ENCODE measurements at regions not wholly inside any gene's neighbourhood (a gene's known extent, or its start where the extent isn't known, plus 50 kb on each side); places are given as distances from the start of the nearest gene placed in this dataset.
"Not testable (repeated sequence)": the region's sequence is repeated elsewhere in the genome, so short reads cannot be mapped to it uniquely, and the experiment has no call there.

- no peak for DNase-seq
Observed at GRCh38 chr5:42089705-42090104, 164.6 kb downstream of the FBXO4 start.

- no peak for DNase-seq
Observed at GRCh38 chr5:42090162-42090561, 165.1 kb downstream of the FBXO4 start.

DNA sequence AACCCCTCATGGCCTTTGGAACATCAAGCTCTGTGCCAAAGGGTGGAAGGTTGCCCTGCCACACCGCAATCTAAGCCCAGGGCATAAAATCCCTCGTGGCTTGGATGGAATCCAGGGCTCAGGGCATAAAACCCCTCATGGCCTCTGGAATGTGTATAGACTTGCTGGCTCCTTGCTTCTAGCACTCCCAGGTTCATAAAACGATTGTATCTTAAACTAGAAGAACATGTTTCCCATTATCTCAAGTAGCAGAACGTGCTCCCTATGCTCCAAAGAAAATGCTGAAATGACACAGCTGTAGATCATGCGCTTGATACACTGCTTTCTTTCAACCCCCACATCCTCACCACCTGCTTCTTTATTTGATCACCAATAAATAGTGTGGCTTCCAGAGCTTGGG is 174.8 kb downstream of the FBXO4 start:
- DNase-seq: not testable (repeated sequence)

GRCh38 chr5:42108468-42108867 is 183.4 kb downstream of the FBXO4 start:
- no peak for DNase-seq

- DNase-seq: no peak
Observed at GRCh38 chr5:42109006-42109572, 184.0 kb downstream of the FBXO4 start.

DNA sequence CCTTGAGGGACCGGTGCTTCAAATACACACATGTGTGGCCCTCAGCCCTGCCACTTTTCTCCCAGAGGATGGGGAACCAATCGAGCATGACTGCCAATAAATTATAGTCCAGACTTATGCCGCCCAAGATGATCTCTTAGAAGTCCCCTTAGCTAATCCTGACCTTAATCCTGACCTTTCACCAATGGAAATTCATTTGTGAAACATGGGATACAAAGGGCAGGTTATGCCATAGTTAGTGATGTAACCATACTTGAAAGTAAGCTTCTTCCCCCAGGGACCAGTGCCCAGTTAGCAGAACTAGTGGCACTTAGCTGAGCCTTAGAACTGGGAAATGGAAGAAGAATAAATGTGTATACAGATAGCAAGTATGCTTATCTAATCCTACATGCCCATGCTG is 190.6 kb downstream of the FBXO4 start:
- not testable (repeated sequence) for DNase-seq

DNA sequence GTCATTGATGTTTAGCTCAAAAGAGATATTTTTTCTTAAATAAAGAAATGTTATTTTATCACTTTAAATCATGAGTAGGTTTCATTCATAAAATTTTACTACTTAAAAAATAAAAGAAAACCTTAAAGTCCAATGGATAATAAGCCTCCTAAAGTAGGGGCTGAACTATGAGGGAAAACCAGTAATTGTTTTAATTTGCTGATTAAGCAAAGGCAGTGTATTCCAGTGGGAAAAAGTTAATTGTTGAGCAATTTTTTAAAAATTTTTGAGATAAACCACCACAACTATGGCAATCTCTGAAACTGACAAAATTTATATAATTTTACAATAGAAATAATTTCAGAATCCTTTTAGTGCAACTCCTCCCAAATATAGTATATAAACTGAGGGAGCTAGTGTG is 195.0 kb downstream of the FBXO4 start:
- no peak for DNase-seq

GRCh38 chr5:42121401-42121800 is 196.3 kb downstream of the FBXO4 start:
- no peak for DNase-seq

GRCh38 chr5:42131081-42131480 is 206.0 kb downstream of the FBXO4 start:
- no peak for DNase-seq

DNA sequence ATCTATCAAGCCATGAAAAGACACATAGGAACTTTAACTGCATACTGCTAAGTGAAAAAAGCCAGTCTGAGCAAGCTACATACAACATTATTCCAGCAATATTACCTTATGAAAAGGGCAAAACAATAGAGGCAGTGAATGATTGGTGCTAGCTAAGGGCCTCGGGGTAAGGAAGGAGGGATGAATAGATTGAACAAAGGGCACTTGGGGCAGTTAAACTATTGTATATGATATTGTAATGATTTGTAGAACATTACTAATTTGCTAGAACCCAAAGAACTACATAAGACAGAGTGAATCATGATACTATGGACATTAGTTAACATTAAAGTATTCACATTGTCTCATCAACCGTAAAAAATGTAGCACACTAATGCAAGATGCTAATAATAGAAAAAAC is 218.3 kb downstream of the FBXO4 start:
- no peak for DNase-seq

GRCh38 chr5:42148813-42149212 is 223.7 kb downstream of the FBXO4 start:
- DNase-seq: no peak

DNA sequence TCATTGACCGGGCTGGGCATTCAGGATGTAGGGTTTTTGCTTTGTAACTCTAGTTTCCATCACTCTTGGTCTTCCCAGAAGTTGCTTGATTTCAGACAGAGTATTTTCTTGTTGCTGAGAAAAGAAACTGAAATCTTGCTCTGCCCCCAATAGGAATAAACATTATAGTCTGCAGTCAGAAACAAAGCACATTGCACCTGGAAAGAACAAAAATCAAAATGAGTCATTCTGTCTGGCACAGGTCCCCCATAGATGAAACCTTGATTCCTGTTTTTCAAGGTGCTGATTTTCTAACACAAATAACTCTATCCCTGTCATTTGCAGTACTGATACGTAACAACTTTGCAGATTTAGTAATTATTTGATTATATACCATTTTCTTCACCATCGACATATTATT is 232.1 kb downstream of the FBXO4 start:
- DNase-seq: no peak

DNA sequence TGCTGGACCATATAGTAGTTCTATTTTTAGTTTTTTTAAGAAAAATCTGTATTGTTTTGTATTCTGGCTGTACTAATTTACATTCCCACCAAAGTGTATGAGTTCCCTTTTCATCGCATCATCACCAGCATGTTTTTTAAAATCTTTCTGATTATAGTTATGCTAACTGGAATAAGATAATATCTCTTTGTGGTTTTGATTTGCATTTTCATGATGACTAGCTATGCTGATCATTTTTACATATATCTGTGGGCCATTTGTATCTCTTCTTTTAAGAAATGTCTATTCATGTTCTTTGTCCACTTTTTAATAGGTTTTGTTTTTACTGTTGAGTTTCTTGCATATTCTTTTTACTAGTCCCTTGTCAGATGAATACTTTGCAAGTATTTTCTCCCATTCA is 238.0 kb downstream of the FBXO4 start:
- DNase-seq: no peak

- no peak for DNase-seq
Observed at GRCh38 chr5:42168091-42168670, 243.1 kb downstream of the FBXO4 start.

GRCh38 chr5:42176118-42176517 is 247.1 kb upstream of the GHR start:
- DNase-seq: not testable (repeated sequence)

- not testable (repeated sequence) for DNase-seq
Observed at GRCh38 chr5:42179843-42180242, 243.4 kb upstream of the GHR start.

DNA sequence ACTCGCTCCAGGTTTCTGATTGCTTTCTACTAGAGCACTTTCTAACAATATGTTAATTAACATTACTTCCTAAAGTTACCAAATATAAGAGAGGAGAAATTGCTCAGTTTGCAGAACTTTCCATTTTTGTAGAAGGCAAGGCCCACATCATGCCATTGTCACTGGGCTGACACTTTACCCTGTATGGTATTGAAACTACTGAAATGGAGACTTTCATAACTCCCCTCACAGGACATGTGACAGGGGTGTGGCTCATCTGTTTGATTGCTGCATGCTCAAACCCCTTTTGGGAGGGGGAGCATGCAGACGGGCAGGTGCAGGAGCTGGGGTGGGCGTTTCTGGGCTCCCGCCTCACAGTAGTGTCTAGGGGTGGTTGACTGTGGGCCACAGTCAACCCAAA is 206.3 kb upstream of the GHR start:
- no peak for DNase-seq

DNA sequence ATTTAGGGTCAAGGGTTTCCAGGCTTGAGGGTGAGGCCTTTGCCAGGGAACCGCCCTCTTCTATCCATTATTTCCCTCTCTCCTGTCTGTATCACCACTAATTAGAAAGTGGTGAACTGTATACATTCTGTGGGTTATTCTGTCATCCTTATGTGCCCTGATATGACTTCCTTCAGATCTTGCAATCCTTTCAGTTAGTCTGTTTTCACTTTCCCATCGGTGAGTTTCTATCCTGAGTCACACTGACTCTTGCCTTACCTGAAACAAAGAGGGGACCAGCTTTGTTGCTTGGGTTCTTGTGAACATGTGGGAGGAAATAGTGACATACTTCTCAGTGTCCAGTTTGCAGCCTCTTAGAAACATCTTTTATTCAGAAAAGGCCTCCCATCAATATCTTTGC is 205.4 kb upstream of the GHR start:
- no peak for DNase-seq

DNA sequence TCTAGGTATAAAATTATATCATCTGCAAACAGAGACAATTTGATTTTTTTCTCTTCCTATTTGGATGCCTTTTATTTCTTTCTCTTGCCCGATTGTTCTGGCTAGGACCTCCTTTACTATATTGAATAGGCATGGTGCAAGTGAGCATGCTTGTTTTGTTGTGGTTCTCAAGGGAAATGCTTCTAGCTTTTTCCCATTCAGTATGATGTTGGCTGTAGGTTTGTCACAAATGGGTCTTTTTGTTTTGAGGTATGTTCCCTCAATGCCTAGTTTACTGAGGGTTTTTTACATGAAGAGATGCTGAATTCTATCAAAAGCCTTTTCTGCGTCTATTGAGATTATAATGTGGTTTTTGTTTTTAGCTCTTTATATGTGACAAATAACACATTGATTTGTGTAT is 198.2 kb upstream of the GHR start:
- no peak for DNase-seq

DNA sequence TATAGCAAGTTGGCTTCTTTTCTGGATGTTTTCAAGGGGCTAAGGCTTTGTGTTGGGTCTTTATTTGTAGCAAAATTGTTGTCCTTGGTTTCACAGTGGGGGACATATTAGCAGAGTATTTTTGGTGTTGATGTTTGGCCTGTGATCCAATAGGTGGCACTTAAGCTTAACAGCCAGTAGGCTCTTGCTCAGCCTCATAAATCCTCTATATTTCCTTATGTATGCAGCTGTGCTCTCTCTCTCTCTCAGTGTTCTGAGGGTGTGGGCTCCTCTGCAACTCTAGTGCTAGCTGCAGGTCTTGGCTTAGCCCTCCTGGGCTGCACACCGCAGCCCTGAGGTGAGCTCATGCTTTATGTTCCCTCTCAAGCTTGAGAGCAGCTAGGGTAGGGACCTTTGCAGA is 195.0 kb upstream of the GHR start:
- DNase-seq: no peak

DNA sequence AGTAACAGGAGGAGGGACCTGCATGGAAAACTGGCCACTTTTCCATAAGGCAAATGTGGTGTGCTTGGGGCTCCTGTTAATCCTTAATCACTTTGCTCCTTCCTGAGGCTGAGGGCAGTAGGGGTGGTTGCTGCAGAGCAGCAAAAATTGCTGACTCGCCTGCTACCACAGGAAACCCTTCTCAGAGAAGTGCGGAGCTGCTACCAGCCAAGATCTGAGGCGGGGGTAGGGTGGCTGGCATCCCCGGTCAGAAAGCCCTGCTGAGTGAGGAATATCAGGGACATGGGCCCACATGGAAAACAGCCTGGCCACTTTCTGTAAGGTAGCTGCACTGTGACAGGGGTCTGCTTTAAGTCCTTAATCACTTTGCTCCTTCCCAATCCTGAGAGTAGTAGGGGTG is 192.4 kb upstream of the GHR start:
- DNase-seq: no peak

DNA sequence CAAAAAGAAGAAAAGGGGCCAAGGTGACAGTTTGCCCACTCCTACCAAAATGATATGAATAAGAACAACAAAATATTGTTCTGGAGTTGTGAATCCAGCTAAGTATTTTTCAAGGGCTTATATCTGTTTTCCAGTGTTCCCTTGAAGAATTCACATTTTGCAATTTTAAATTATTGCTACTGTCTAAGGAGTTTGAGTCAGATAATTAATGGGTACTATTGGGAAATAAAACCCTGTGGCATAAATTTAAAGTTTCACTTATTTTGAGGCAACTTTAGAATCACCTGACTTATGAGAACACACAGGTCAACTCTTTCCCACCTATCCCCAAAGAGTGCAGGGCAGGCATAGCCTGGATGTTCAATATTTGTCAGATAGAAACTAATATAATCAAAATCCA is 188.0 kb upstream of the GHR start:
- no peak for DNase-seq

DNA sequence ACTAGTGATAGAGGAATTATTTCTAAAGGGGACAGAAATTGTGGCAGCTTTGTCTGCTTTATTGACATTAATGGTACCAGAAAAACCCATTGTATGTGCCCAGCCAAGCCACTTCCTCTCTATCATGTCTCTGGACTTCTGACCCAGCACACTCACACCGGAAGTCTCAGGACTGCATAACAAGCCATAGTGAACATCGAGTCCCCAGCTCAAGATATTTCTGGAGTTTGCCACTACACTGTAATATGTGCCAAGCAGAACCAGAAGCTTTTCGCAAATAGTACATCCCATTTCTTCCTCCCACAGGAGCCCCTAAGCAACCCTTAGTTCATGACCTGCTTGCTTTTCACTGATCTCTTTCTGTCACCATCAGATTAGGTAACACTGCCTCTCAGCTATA is 187.4 kb upstream of the GHR start:
- no peak for DNase-seq

GRCh38 chr5:42241636-42242035 is 181.6 kb upstream of the GHR start:
- DNase-seq: no peak

DNA sequence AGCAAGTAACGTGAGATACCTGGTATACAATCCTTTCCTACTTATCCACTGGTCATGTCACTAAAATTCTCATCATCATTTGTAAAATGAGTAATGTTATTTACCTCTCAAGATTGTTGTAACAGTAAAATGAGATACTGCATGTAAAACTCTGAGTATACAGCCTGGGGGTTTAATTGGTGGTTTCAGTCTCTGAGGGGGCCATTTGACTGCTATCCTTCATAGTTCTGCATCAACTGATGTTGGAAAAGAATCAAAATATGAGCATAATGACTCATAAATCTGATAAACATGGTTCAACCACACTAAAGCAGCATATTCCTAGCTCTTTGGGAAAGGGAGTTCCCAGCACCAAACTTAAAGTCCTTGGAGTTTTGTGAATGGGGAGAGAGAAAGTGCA is 181.0 kb upstream of the GHR start:
- DNase-seq: no peak

Measured in CD4-positive, alpha-beta T cell treated with Interleukin-4 for 1 hour (primary cell).